NCI-H345 (cell line): ENCODE measurements at regions not wholly inside any gene's neighbourhood (a gene's known extent, or its start where the extent isn't known, plus 50 kb on each side); places are given as distances from the start of the nearest gene placed in this dataset.

Experiments used
- DNase-seq: peaks from one replicate; lab custom pipeline; 2025; lab: John Stamatoyannopoulos, UW

GRCh38 chr2:122174061-122174460 is 418.6 kb downstream of the TSN start:
- no peak for DNase-seq

GRCh38 chr2:122179492-122180165 is 424.2 kb downstream of the TSN start:
- no peak for DNase-seq

- DNase-seq, result no peak
Measured at GRCh38 chr2:122180972-122181371, 425.5 kb downstream of the TSN start.

- no peak for DNase-seq
Measured at GRCh38 chr2:122182616-122183355, 427.3 kb downstream of the TSN start.

GRCh38 chr2:122183890-122184289 is 428.4 kb downstream of the TSN start:
- DNase-seq, result no peak

- no peak for DNase-seq
Measured at GRCh38 chr2:122186761-122187222, 431.3 kb downstream of the TSN start.

- DNase-seq, result peak; percentile 28
Measured at GRCh38 chr2:122191331-122191730, 435.9 kb downstream of the TSN start.

- DNase-seq, result no peak
Measured at GRCh38 chr2:122193622-122194021, 438.2 kb downstream of the TSN start.

GRCh38 chr2:122194546-122194945 is 439.1 kb downstream of the TSN start:
- no peak for DNase-seq

- DNase-seq, result peak; percentile 23
Measured at GRCh38 chr2:122203523-122203922, 448.1 kb downstream of the TSN start.

- no peak for DNase-seq
Measured at GRCh38 chr2:122205641-122206040, 450.2 kb downstream of the TSN start.

GRCh38 chr2:122206101-122206500 is 450.6 kb downstream of the TSN start:
- DNase-seq, result no peak

GRCh38 chr2:122209377-122209776 is 453.9 kb downstream of the TSN start:
- no peak for DNase-seq

GRCh38 chr2:122210065-122210464 is 454.6 kb downstream of the TSN start:
- DNase-seq, result no peak

- no peak for DNase-seq
Measured at GRCh38 chr2:122210898-122211856, 455.7 kb downstream of the TSN start.

- no peak for DNase-seq
Measured at GRCh38 chr2:122213312-122213711, 457.9 kb downstream of the TSN start.

- DNase-seq, result no peak
Measured at GRCh38 chr2:122216071-122216470, 460.6 kb downstream of the TSN start.

- no peak for DNase-seq
Measured at GRCh38 chr2:122216901-122217300, 461.4 kb downstream of the TSN start.

- DNase-seq, result no peak
Measured at GRCh38 chr2:122218596-122218995, 463.1 kb downstream of the TSN start.

- no peak for DNase-seq
Measured at GRCh38 chr2:122219504-122219903, 464.1 kb downstream of the TSN start.

- DNase-seq, result no peak
Measured at GRCh38 chr2:122221665-122222064, 466.2 kb downstream of the TSN start.

- no peak for DNase-seq
Measured at GRCh38 chr2:122231296-122231695, 475.8 kb downstream of the TSN start.
